MM.1S (cell line): ENCODE measurements at regions not wholly inside any gene's neighbourhood (a gene's known extent, or its start where the extent isn't known, plus 50 kb on each side); places are given as distances from the start of the nearest gene placed in this dataset.

ENCODE experiments used
- DNase-seq: peaks from one replicate; pipeline ENCODE4 v3.0.0-alpha.2; 2015
- H2AFZ ChIP-seq: fragments of 300-600 bp; sonication (generic); 2 replicates; pipeline ENCODE4 v1.6.0; 2016; ENCODE audit warnings: antibody characterized with exemption, low read length
- H3F3A ChIP-seq: fragments of 300-600 bp; sonication (generic); 2 replicates; pipeline ENCODE4 v1.6.1; 2016; ENCODE audit warnings: mild to moderate bottlenecking, antibody characterized with exemption, low read length, moderate library complexity, mixed read lengths; ENCODE audit not compliant: insufficient read depth
- H3K27ac ChIP-seq: fragments of 300-600 bp; sonication (generic); 2 replicates; pipeline ENCODE4 v1.5.1; 2016; ENCODE audit warnings: mild to moderate bottlenecking, low read length
- H3K27me3 ChIP-seq: fragments of 300-600 bp; sonication (generic); replicated peaks from 2 replicates; pipeline ENCODE4 v1.6.0; 2016; ENCODE audit warnings: low read length; ENCODE audit not compliant: insufficient read depth
- H3K36me3 ChIP-seq: fragments of 300-600 bp; sonication (generic); replicated peaks from 2 replicates; pipeline ENCODE4 v1.6.1; 2016; ENCODE audit warnings: mild to moderate bottlenecking, low read length, mixed read lengths; ENCODE audit not compliant: insufficient read depth
- H3K4me1 ChIP-seq: fragments of 300-600 bp; sonication (generic); 2 replicates; pipeline ENCODE4 v1.6.1; 2016; ENCODE audit warnings: low read length, mixed read lengths
- H3K4me2 ChIP-seq: fragments of 300-600 bp; sonication (generic); 2 replicates; pipeline ENCODE4 v1.6.0; 2016; ENCODE audit warnings: low read depth, low read length
- H3K4me3 ChIP-seq: fragments of 300-600 bp; sonication (generic); 2 replicates; pipeline ENCODE4 v1.5.1; 2016; ENCODE audit warnings: low read length, mixed read lengths
- H3K79me2 ChIP-seq: fragments of 300-600 bp; sonication (generic); 2 replicates; pipeline ENCODE4 v1.6.1; 2016; ENCODE audit warnings: mixed run types, low read length, mixed read lengths
- H3K9ac ChIP-seq: fragments of 300-600 bp; sonication (generic); 2 replicates; pipeline ENCODE4 v1.6.1; 2016; ENCODE audit warnings: low read length, mixed read lengths
- H3K9me2 ChIP-seq: fragments of 300-600 bp; sonication (generic); replicated peaks from 2 replicates; pipeline ENCODE4 v1.6.1; 2016; ENCODE audit warnings: mild to moderate bottlenecking, low read length, mixed read lengths; ENCODE audit not compliant: insufficient read depth
- H3K9me3 ChIP-seq: fragments of 300-600 bp; sonication (generic); replicated peaks from 2 replicates; pipeline ENCODE4 v1.6.1; 2016; ENCODE audit warnings: mild to moderate bottlenecking, low read length, mixed read lengths; ENCODE audit not compliant: insufficient read depth
- H4K20me1 ChIP-seq: fragments of 300-600 bp; sonication (generic); 2 replicates; pipeline ENCODE4 v1.6.1; 2016; ENCODE audit warnings: mild to moderate bottlenecking, low read length, moderate library complexity, mixed read lengths; ENCODE audit not compliant: insufficient read depth
- CTCF ChIP-seq: fragments of 300-600 bp; sonication (generic); IDR thresholded peaks from 2 replicates; pipeline ENCODE4 v1.5.1; 2016; ENCODE audit warnings: antibody characterized with exemption, low read length, mixed read lengths
- EZH2 ChIP-seq: fragments of 300-600 bp; sonication (generic); optimal IDR thresholded peaks from 2 replicates; pipeline ENCODE3; 2017; ENCODE audit warnings: low read depth, mild to moderate bottlenecking, antibody characterized with exemption, low read length, mixed read lengths
- EZH2phosphoT487 ChIP-seq: fragments of 300-600 bp; sonication (generic); IDR thresholded peaks from 2 replicates; pipeline ENCODE4 v1.6.1; 2018; ENCODE audit warnings: antibody characterized with exemption, low read length

GRCh38 chr1:57794078-57794477 lies 370.2 kb upstream of the DAB1 start:
- no peaks in the 10 kb centered on the region for H4K20me1 ChIP-seq
- TF ChIP-seq CTCF, result no peak
- no peak for TF ChIP-seq EZH2
- no peak for TF ChIP-seq EZH2phosphoT487
- no peak overlapping the region for H3K4me2 ChIP-seq
- H3K9me2 ChIP-seq, result no peaks in the 10 kb centered on the region
- DNase-seq, result no peak
- no peaks in the 10 kb centered on the region for H3K79me2 ChIP-seq
- H3K9me3 ChIP-seq, result no peaks in the 10 kb centered on the region
- no peak overlapping the region for H2AFZ ChIP-seq
- H3K9ac ChIP-seq, result no peak overlapping the region
- no peaks in the 10 kb centered on the region for H3K36me3 ChIP-seq
- H3K4me3 ChIP-seq, result no peak overlapping the region
- no peak overlapping the region for H3K27ac ChIP-seq
- no peaks in the 10 kb centered on the region for H3K27me3 ChIP-seq
- H3K4me1 ChIP-seq, result no peaks in the 10 kb centered on the region
- no peaks in the 10 kb centered on the region for H3F3A ChIP-seq

- no peak for DNase-seq
- no peak overlapping the region for H3K27ac ChIP-seq
- TF ChIP-seq EZH2phosphoT487 (no peak), CTCF (no peak), EZH2 (no peak)
- H3K9ac ChIP-seq, result no peak overlapping the region
- no peaks in the 10 kb centered on the region for H3K36me3 ChIP-seq
- H3K4me3 ChIP-seq, result no peak overlapping the region
- no peaks in the 10 kb centered on the region for H3K27me3 ChIP-seq
- no peaks in the 10 kb centered on the region for H3K79me2 ChIP-seq
- H3K9me2 ChIP-seq, result no peaks in the 10 kb centered on the region
- H3F3A ChIP-seq, result no peaks in the 10 kb centered on the region
- no peak overlapping the region for H3K4me2 ChIP-seq
- H3K4me1 ChIP-seq, result no peaks in the 10 kb centered on the region
- H2AFZ ChIP-seq, result no peak overlapping the region
- H4K20me1 ChIP-seq, result no peaks in the 10 kb centered on the region
- H3K9me3 ChIP-seq, result no peaks in the 10 kb centered on the region
These were observed 367.6 kb upstream of the DAB1 start for GRCh38 chr1:57791497-57791896.

- no peak for DNase-seq
- Histone ChIP-seq H2AFZ (no peak overlapping the region), H4K20me1 (no peaks in the 10 kb centered on the region)
These were observed 366.1 kb upstream of the DAB1 start for GRCh38 chr1:57789936-57790335.

More at GRCh38 chr1:57789936-57790335, 366.1 kb upstream of the DAB1 start:
- no peak overlapping the region for H3K9ac ChIP-seq
- no peaks in the 10 kb centered on the region for H3K36me3 ChIP-seq
- no peak overlapping the region for H3K4me3 ChIP-seq
- no peak overlapping the region for H3K27ac ChIP-seq
- no peaks in the 10 kb centered on the region for H3K27me3 ChIP-seq
- H3K9me2 ChIP-seq, result no peaks in the 10 kb centered on the region
- H3K79me2 ChIP-seq, result no peaks in the 10 kb centered on the region
- H3F3A ChIP-seq, result no peaks in the 10 kb centered on the region
- H3K4me2 ChIP-seq, result no peak overlapping the region
- H3K9me3 ChIP-seq, result no peaks in the 10 kb centered on the region
- TF ChIP-seq EZH2phosphoT487 (no peak), EZH2 (no peak), CTCF (no peak)
- no peaks in the 10 kb centered on the region for H3K4me1 ChIP-seq
